OCI-LY1 (cell line): ENCODE measurements at regions not wholly inside any gene's neighbourhood (a gene's known extent, or its start where the extent isn't known, plus 50 kb on each side); places are given as distances from the start of the nearest gene placed in this dataset.

Experiments used
- CTCF ChIP-seq: fragments of 200-600 bp; sonication (generic), shearing (Covaris generic); IDR thresholded peaks from 2 replicates; pipeline ENCODE4 v1.5.1; 2017; ENCODE audit warnings: mild to moderate bottlenecking, antibody characterized with exemption, low read length, moderate library complexity, mixed read lengths
- EZH2 ChIP-seq: fragments of 200-600 bp; sonication (generic), shearing (Covaris generic); IDR thresholded peaks from 2 replicates; pipeline ENCODE4 v1.8.0; 2017; ENCODE audit warnings: borderline replicate concordance, mixed run types, mild to moderate bottlenecking, antibody characterized with exemption, low read length, moderate library complexity, mixed read lengths

GRCh38 chr2:66692521-66693054 lies 257.7 kb downstream of the MEIS1 start:
- TF ChIP-seq CTCF (no peak), EZH2 (no peak)
